ENCODE measurements at regions not wholly inside any gene's neighbourhood (a gene's known extent, or its start where the extent isn't known, plus 50 kb on each side); places are given as distances from the start of the nearest gene placed in this dataset.

DNA sequence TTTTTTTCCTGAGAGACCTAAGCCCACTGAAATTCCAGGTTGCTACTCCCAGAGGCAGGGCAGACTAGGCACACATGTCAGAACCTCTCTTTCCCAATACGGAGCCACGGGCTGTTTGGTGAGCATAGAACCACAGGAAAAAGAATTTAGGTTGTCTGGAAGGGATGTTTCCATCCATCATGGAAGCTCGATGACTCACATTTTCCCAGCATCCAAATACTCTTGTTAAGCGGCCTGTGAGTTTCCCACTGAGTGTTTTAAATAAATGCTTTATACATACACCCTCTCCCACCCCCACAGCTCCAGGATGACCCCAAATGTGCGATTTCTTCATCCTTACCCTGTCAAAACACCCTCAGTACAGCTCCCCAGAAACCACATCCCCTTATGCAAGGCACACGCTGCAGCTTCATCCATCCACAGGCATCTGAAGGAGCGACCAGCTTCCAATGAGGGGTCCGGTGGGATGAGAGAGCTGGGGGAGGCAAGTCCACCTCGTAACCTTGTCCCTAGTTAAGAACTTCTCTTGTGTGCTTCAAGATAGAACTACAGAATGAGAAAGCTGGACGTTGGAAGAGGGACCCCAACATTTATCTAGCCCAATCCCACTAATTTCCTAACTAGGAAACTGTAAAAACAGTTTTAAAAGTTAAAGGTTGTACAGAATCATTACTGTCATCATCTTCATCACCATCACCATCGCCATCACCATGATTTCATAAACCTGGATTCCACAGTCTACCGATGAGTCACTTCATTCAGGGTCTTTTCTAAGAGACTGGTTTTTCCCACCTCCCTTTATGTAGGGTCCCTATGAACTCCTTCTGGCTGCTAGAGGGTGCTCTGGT lies 63.5 kb upstream of the FZD7 start:
- CTCF ChIA-PET = interaction anchor here (0.6 to 2.7 kb wide), 3 partner anchors 48 to 110 kb away, joined by 3 to 10 read pairs (median 7); no protein-coding TSS in a partner anchor

GRCh38 chr2:201970786-201971108 lies 62.9 kb upstream of the FZD7 start:
- Histone ChIP-seq H3K9me3 (ENCODE audit: control insufficient read depth, insufficient read depth, low read length) (0 out of 2 replicates have a peak, but pooled peaks cover 3% of the 10 kb centered on the region), H3K27ac (ENCODE audit: low read depth, low read length) (no peak overlapping the region), H3K4me3 (ENCODE audit: low read depth, low read length) (no peak overlapping the region), H3K27me3 (ENCODE audit: control insufficient read depth, insufficient read depth, low read length) (no peaks in the 10 kb centered on the region)
- TF ChIP-seq, protein P1, sequence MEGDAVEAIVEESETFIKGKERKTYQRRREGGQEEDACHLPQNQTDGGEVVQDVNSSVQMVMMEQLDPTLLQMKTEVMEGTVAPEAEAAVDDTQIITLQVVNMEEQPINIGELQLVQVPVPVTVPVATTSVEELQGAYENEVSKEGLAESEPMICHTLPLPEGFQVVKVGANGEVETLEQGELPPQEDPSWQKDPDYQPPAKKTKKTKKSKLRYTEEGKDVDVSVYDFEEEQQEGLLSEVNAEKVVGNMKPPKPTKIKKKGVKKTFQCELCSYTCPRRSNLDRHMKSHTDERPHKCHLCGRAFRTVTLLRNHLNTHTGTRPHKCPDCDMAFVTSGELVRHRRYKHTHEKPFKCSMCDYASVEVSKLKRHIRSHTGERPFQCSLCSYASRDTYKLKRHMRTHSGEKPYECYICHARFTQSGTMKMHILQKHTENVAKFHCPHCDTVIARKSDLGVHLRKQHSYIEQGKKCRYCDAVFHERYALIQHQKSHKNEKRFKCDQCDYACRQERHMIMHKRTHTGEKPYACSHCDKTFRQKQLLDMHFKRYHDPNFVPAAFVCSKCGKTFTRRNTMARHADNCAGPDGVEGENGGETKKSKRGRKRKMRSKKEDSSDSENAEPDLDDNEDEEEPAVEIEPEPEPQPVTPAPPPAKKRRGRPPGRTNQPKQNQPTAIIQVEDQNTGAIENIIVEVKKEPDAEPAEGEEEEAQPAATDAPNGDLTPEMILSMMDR (IDR thresholded peaks at IDR 0.05; ENCODE audit: low read depth, low read length) = no peak
- ChIA-PET CTCF (interaction anchor here (2.7 kb wide), 1 partner anchor 110 kb away, joined by 10 read pairs; no protein-coding TSS in a partner anchor), POLR2A (interaction anchor here (1.4 kb wide), 1 partner anchor 62 kb away, joined by 5 read pairs; no protein-coding TSS in a partner anchor)
- no peak for DNase-seq (ENCODE audit: low read depth, low spot score)

More for the DNA sequence above, 63.5 kb upstream of the FZD7 start:
- Histone ChIP-seq H3K27ac (ENCODE audit: low read depth, low read length) (peak overlapping the region; percentile 65), H3K9me3 (ENCODE audit: control insufficient read depth, insufficient read depth, low read length) (0 out of 2 replicates have a peak, but pooled peaks cover 3% of the 10 kb centered on the region), H3K4me3 (ENCODE audit: low read depth, low read length) (no peak overlapping the region), H3K27me3 (ENCODE audit: control insufficient read depth, insufficient read depth, low read length) (no peaks in the 10 kb centered on the region)
- TF ChIP-seq, protein P1 (IDR thresholded peaks at IDR 0.05; ENCODE audit: low read depth, low read length) = no peak
- peak; percentile 78 for DNase-seq (ENCODE audit: low read depth, low spot score)
- POLR2A ChIA-PET = interaction anchor here (1.4 kb wide), 1 partner anchor 61 kb away, joined by 5 read pairs; no protein-coding TSS in a partner anchor

DNA sequence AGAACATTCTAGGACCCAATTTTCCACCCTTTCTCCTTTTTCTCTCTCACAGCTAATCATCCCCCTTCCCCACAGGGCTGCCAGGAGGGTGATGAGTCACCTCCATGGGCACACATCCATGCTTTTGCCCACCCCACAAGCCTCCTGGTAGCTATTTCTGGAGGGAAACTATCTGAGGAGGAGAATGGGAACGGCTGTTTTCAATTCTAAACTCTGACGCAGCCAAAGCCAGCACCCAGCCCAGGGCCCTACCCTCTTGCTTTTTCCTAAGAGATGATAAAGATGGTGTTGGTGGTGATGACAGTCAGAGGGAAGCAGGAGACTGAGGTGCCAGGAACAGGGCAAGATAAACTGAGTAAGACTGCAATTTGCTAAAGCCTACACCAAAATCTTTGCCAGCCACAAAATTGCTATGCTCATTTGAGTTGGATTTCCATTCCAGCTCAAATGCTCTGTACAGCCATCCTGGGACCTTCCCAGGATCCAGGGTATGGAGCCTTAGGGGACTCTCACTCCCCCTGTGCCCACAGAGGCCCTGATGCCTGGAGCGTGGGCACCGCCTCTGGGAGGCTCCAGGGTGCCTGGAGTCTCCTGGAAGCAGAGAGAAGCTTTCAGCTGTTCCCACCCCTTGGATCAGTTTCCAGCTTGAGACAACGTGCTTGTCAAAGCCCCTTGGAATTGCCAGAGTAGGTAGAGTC lies 62.0 kb upstream of the FZD7 start:
- Histone ChIP-seq H3K4me3 (ENCODE audit: low read depth, low read length) (no peak overlapping the region), H3K27me3 (ENCODE audit: control insufficient read depth, insufficient read depth, low read length) (no peaks in the 10 kb centered on the region), H3K9me3 (ENCODE audit: control insufficient read depth, insufficient read depth, low read length) (0 out of 2 replicates have a peak, but pooled peaks cover 3% of the 10 kb centered on the region), H3K27ac (ENCODE audit: low read depth, low read length) (no peak overlapping the region)
- CTCF ChIA-PET = interaction anchor here (0.6 to 2.7 kb wide), 2 partner anchors 111 to 1143 kb away, joined by 4 to 10 read pairs; no protein-coding TSS in a partner anchor
- POLR2A ChIA-PET = interaction anchor here (0.8 kb wide), 1 partner anchor 111 kb away, joined by 3 read pairs; no protein-coding TSS in a partner anchor
- DNase-seq (ENCODE audit: low read depth, low spot score) = no peak
- TF ChIP-seq, protein P1 (IDR thresholded peaks at IDR 0.05; ENCODE audit: low read depth, low read length) = no peak

GRCh38 chr2:201972621-201973255 lies 60.9 kb upstream of the FZD7 start:
- ChIA-PET CTCF (interaction anchor here (1.3 kb wide), 1 partner anchor 112 kb away, joined by 3 read pairs; no protein-coding TSS in a partner anchor), POLR2A (no interaction called here)
- Histone ChIP-seq H3K4me3 (ENCODE audit: low read depth, low read length) (no peak overlapping the region), H3K27ac (ENCODE audit: low read depth, low read length) (no peak overlapping the region), H3K9me3 (ENCODE audit: control insufficient read depth, insufficient read depth, low read length) (0 out of 2 replicates have a peak, but pooled peaks cover 3% of the 10 kb centered on the region), H3K27me3 (ENCODE audit: control insufficient read depth, insufficient read depth, low read length) (no peaks in the 10 kb centered on the region)
- TF ChIP-seq, protein P1 (IDR thresholded peaks at IDR 0.05; ENCODE audit: low read depth, low read length) = no peak
- DNase-seq (ENCODE audit: low read depth, low spot score) = no peak
